ENCODE measurements at regions not wholly inside any gene's neighbourhood (a gene's known extent, or its start where the extent isn't known, plus 50 kb on each side); places are given as distances from the start of the nearest gene placed in this dataset.
A peak's percentile ranks its signal among the peaks of the same experiment; 100 is the strongest.

DNA sequence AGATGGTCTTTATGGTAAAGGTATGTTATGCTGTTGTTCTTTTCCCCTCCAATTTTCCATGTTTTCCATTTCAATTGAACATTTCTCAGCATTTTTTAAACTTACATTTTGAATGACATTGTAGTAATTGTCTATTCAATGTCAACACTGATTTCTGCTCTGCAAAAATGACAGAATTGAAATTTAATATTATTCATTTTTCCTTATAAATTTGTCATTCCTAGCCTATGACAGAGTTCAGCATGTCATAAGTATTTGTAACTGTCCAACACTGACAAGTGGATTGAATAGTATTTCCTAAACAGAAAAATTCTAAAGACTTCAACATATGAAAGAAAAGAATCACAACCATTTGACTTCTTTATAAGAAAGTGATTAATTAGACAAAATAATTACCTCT lies 1478.3 kb upstream of the CDH6 start:
- TF ChIP-seq, protein P1, sequence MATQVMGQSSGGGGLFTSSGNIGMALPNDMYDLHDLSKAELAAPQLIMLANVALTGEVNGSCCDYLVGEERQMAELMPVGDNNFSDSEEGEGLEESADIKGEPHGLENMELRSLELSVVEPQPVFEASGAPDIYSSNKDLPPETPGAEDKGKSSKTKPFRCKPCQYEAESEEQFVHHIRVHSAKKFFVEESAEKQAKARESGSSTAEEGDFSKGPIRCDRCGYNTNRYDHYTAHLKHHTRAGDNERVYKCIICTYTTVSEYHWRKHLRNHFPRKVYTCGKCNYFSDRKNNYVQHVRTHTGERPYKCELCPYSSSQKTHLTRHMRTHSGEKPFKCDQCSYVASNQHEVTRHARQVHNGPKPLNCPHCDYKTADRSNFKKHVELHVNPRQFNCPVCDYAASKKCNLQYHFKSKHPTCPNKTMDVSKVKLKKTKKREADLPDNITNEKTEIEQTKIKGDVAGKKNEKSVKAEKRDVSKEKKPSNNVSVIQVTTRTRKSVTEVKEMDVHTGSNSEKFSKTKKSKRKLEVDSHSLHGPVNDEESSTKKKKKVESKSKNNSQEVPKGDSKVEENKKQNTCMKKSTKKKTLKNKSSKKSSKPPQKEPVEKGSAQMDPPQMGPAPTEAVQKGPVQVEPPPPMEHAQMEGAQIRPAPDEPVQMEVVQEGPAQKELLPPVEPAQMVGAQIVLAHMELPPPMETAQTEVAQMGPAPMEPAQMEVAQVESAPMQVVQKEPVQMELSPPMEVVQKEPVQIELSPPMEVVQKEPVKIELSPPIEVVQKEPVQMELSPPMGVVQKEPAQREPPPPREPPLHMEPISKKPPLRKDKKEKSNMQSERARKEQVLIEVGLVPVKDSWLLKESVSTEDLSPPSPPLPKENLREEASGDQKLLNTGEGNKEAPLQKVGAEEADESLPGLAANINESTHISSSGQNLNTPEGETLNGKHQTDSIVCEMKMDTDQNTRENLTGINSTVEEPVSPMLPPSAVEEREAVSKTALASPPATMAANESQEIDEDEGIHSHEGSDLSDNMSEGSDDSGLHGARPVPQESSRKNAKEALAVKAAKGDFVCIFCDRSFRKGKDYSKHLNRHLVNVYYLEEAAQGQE (IDR thresholded peaks at IDR 0.05; ENCODE audit: insufficient replicate concordance, low read depth), result no peak
- no peak for TF ChIP-seq GABPA (IDR thresholded peaks at IDR 0.05; ENCODE audit: low read depth)
- no peak for TF ChIP-seq POLR2AphosphoS5 (IDR thresholded peaks at IDR 0.05; ENCODE audit: low read depth)
- TF ChIP-seq, protein P2, sequence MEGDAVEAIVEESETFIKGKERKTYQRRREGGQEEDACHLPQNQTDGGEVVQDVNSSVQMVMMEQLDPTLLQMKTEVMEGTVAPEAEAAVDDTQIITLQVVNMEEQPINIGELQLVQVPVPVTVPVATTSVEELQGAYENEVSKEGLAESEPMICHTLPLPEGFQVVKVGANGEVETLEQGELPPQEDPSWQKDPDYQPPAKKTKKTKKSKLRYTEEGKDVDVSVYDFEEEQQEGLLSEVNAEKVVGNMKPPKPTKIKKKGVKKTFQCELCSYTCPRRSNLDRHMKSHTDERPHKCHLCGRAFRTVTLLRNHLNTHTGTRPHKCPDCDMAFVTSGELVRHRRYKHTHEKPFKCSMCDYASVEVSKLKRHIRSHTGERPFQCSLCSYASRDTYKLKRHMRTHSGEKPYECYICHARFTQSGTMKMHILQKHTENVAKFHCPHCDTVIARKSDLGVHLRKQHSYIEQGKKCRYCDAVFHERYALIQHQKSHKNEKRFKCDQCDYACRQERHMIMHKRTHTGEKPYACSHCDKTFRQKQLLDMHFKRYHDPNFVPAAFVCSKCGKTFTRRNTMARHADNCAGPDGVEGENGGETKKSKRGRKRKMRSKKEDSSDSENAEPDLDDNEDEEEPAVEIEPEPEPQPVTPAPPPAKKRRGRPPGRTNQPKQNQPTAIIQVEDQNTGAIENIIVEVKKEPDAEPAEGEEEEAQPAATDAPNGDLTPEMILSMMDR (IDR thresholded peaks at IDR 0.05; ENCODE audit: insufficient read depth, low read length), result no peak
- no peak for TF ChIP-seq SPI1 (IDR thresholded peaks at IDR 0.05; ENCODE audit: borderline replicate concordance, low read depth)
- Histone ChIP-seq H3K27ac (replicated peaks) (no peak overlapping the region), H3K4me3 (replicated peaks; ENCODE audit: insufficient read depth, low read length) (no peak overlapping the region), H3K27me3 (ENCODE audit: insufficient read depth, poor library complexity, severe bottlenecking) (no peaks in the 10 kb centered on the region)
- DNase-seq (ENCODE audit: low read depth in 1 of 2, low spot score in 1 of 2), result no peak

DNA sequence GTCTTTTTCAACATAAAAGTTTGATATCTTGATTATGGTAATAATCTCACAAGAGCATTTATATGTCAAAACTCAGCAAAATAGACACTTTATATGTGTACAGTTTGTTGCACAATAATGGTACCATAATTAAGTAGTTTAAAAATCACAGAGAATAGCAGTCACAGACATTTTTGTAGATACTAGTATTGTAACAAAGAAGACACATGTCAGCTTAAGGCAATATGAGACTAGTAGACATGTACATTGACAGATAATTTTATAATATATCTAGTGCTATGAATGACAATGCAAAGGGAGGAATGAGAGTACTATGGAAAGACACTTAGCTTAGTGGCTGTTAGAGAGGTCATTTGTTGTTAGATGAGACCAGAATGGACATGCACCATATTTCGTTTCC lies 1490.6 kb upstream of the CDH6 start:
- Histone ChIP-seq H3K27ac (replicated peaks) (no peak overlapping the region), H3K27me3 (ENCODE audit: insufficient read depth, poor library complexity, severe bottlenecking) (no peaks in the 10 kb centered on the region), H3K4me3 (replicated peaks; ENCODE audit: insufficient read depth, low read length) (no peak overlapping the region)
- TF ChIP-seq, protein P2 (IDR thresholded peaks at IDR 0.05; ENCODE audit: insufficient read depth, low read length), result no peak
- DNase-seq (ENCODE audit: low read depth in 1 of 2, low spot score in 1 of 2), result no peak

DNA sequence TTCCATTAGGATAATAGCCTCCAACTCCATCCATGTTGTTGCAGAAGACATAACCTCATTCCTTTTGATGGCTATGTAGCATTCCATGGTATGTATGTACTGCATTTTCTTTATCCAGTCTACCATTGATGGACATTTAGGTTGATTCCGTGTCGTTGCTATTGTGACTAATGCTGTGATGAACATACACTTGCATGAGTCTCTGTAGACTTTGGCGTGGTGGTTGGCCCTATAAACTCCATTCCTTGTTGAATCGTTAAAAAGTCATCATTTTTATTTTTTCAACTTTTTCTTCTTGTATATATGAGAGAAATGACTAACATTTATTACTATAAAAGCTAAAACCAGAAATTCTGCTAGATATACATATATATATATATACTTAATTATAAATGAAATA lies 1491.9 kb upstream of the CDH6 start:
- no peak overlapping the region for H3K4me3 ChIP-seq (replicated peaks; ENCODE audit: insufficient read depth, low read length)
- H3K27ac ChIP-seq (replicated peaks), result no peak overlapping the region
- H3K27me3 ChIP-seq (ENCODE audit: insufficient read depth, poor library complexity, severe bottlenecking), result no peaks in the 10 kb centered on the region
- TF ChIP-seq POLR2AphosphoS5 (IDR thresholded peaks at IDR 0.05; ENCODE audit: low read depth), result no peak
- TF ChIP-seq, protein P1 (IDR thresholded peaks at IDR 0.05; ENCODE audit: insufficient replicate concordance, low read depth), result no peak
- TF ChIP-seq GABPA (IDR thresholded peaks at IDR 0.05; ENCODE audit: low read depth), result no peak
- TF ChIP-seq, protein P2 (IDR thresholded peaks at IDR 0.05; ENCODE audit: insufficient read depth, low read length), result no peak
- no peak for TF ChIP-seq SPI1 (IDR thresholded peaks at IDR 0.05; ENCODE audit: borderline replicate concordance, low read depth)
- DNase-seq (ENCODE audit: low read depth in 1 of 2, low spot score in 1 of 2), result no peak

DNA sequence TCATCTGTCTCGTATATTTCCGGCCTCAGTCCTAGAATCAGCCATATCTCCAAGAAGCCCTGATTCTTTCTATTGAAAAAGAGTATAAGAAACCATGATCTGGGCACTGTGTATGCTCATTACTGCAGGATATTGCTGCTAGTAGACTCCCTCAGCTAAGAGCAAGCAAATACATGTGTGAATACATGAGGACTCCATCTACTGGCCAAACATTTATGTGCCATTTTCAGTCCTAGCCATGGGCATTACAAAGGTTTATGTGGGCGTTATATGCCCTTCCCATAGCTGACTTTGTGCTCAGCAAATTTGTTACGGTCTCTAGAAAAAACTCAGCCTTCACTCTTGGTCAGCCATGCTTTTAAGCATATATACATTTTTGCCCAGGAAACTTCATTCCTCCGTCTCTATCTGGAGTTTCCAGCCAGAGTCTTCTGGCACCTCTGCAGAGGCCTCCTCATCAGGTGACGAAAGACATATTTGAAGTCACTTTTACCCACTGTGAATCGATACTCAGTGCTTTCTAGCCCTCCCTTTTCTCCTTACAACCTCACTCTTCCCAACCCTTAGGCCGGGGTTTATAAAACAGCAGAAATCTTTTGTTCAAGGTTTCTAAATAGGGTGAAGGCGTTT lies 1495.6 kb upstream of the CDH6 start:
- H3K27ac ChIP-seq (replicated peaks), result no peak overlapping the region
- no peak overlapping the region for H3K4me3 ChIP-seq (replicated peaks; ENCODE audit: insufficient read depth, low read length)
- peak in 1 of 2 experiments; percentile 2 for DNase-seq (ENCODE audit: low read depth in 1 of 2, low spot score in 1 of 2)
- no peaks in the 10 kb centered on the region for H3K27me3 ChIP-seq (ENCODE audit: insufficient read depth, poor library complexity, severe bottlenecking)
- TF ChIP-seq GABPA (IDR thresholded peaks at IDR 0.05; ENCODE audit: low read depth) (no peak), POLR2AphosphoS5 (IDR thresholded peaks at IDR 0.05; ENCODE audit: low read depth) (no peak)
- TF ChIP-seq, protein P2 (IDR thresholded peaks at IDR 0.05; ENCODE audit: insufficient read depth, low read length), result peak; percentile 24
- TF ChIP-seq, protein P1 (IDR thresholded peaks at IDR 0.05; ENCODE audit: insufficient replicate concordance, low read depth), result no peak

All from HL-60 (cell line).